ENCODE measurements at regions not wholly inside any gene's neighbourhood (a gene's known extent, or its start where the extent isn't known, plus 50 kb on each side); places are given as distances from the start of the nearest gene placed in this dataset.

DNA sequence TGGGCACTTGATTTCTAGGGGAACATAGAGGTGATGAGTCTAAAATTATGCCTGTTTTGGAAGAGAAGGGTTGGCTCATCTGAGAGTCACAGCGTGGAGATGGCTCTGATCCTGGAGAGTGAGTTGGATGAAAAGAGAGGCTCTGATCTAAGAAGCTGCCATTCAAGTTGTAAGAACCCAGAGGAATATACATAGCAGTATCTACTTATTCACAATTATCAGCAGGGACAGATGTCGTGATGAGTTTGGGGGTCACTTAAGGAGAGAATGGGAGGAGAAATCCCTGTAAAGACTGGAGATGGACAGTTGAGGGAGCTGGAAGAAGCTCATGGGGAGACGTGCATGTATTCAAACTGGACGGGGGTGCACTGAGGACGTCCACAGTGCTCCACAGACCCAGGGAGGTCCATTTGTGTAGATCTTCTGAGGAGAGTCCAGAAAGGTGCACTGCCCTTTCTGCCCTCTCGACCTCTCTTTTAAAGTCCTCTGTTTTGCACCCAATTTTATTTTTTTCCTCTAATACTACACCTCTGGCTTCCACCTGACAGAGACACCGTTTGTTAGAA, 124.7 kb upstream of the SSTR4 start:
- TF ChIP-seq, protein P1, sequence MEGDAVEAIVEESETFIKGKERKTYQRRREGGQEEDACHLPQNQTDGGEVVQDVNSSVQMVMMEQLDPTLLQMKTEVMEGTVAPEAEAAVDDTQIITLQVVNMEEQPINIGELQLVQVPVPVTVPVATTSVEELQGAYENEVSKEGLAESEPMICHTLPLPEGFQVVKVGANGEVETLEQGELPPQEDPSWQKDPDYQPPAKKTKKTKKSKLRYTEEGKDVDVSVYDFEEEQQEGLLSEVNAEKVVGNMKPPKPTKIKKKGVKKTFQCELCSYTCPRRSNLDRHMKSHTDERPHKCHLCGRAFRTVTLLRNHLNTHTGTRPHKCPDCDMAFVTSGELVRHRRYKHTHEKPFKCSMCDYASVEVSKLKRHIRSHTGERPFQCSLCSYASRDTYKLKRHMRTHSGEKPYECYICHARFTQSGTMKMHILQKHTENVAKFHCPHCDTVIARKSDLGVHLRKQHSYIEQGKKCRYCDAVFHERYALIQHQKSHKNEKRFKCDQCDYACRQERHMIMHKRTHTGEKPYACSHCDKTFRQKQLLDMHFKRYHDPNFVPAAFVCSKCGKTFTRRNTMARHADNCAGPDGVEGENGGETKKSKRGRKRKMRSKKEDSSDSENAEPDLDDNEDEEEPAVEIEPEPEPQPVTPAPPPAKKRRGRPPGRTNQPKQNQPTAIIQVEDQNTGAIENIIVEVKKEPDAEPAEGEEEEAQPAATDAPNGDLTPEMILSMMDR (IDR thresholded peaks at IDR 0.05) = no peak
- TF ChIP-seq NFIC (IDR thresholded peaks at IDR 0.05; ENCODE audit: borderline replicate concordance) (no peak), SIN3A (IDR thresholded peaks at IDR 0.05; ENCODE audit: borderline replicate concordance, low read depth, low read length) (no peak), TAF1 (IDR thresholded peaks at IDR 0.05; ENCODE audit: borderline replicate concordance, low read depth, low read length) (no peak), RFX5 (IDR thresholded peaks at IDR 0.05; ENCODE audit: low read length) (no peak), MXI1 (IDR thresholded peaks at IDR 0.05; ENCODE audit: low read depth, low read length) (no peak), RCOR1 (IDR thresholded peaks at IDR 0.05; ENCODE audit: low read length) (no peak), CHD2 (IDR thresholded peaks at IDR 0.05; ENCODE audit: low read length, partially characterized antibody) (no peak), RAD21 (IDR thresholded peaks at IDR 0.05; ENCODE audit: low read length) (no peak), EP300 (IDR thresholded peaks at IDR 0.05; ENCODE audit: borderline replicate concordance in 1 of 2, low read depth in 1 of 2, low read length in 1 of 2) (no peak)
- TF ChIP-seq, protein P2, sequence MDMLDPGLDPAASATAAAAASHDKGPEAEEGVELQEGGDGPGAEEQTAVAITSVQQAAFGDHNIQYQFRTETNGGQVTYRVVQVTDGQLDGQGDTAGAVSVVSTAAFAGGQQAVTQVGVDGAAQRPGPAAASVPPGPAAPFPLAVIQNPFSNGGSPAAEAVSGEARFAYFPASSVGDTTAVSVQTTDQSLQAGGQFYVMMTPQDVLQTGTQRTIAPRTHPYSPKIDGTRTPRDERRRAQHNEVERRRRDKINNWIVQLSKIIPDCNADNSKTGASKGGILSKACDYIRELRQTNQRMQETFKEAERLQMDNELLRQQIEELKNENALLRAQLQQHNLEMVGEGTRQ (IDR thresholded peaks at IDR 0.05; ENCODE audit: borderline replicate concordance, low read depth, low read length) = no peak
- TF ChIP-seq, protein P3, sequence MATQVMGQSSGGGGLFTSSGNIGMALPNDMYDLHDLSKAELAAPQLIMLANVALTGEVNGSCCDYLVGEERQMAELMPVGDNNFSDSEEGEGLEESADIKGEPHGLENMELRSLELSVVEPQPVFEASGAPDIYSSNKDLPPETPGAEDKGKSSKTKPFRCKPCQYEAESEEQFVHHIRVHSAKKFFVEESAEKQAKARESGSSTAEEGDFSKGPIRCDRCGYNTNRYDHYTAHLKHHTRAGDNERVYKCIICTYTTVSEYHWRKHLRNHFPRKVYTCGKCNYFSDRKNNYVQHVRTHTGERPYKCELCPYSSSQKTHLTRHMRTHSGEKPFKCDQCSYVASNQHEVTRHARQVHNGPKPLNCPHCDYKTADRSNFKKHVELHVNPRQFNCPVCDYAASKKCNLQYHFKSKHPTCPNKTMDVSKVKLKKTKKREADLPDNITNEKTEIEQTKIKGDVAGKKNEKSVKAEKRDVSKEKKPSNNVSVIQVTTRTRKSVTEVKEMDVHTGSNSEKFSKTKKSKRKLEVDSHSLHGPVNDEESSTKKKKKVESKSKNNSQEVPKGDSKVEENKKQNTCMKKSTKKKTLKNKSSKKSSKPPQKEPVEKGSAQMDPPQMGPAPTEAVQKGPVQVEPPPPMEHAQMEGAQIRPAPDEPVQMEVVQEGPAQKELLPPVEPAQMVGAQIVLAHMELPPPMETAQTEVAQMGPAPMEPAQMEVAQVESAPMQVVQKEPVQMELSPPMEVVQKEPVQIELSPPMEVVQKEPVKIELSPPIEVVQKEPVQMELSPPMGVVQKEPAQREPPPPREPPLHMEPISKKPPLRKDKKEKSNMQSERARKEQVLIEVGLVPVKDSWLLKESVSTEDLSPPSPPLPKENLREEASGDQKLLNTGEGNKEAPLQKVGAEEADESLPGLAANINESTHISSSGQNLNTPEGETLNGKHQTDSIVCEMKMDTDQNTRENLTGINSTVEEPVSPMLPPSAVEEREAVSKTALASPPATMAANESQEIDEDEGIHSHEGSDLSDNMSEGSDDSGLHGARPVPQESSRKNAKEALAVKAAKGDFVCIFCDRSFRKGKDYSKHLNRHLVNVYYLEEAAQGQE (IDR thresholded peaks at IDR 0.05; ENCODE audit: low read depth, low read length) = no peak

Data from SK-N-SH (cell line).